GM19397 (cell line): ENCODE measurements at regions not wholly inside any gene's neighbourhood (a gene's known extent, or its start where the extent isn't known, plus 50 kb on each side); places are given as distances from the start of the nearest gene placed in this dataset.
"Not testable (repeated sequence)": the region's sequence is repeated elsewhere in the genome, so short reads cannot be mapped to it uniquely, and the experiment has no call there.

Experiments
- ATAC-seq: cut with Tn5 transposase; IDR thresholded peaks from one replicate; pipeline ENCODE4 v1.9.1; 2021; ENCODE audit warnings: mild to moderate bottlenecking, moderate library complexity; ENCODE audit not compliant: unreplicated experiment

DNA sequence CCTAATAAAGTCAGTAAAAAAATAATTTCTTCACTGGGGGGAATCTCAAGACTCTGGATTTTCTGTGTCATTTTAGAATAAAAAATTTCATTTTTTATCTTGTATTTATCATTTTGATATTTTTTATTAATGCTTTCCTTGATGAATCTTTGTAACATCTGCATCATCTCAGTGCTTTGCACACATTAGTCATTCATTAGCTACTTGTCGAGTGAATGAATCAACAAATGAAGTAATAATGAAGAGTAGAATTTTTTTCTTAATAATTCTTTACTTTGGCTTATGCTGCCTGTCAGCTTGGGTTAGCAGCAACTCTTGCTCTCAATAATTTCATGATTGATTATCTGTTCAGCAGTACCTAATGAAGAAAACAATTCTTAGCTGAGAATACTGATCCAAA is 530.8 kb downstream of the GRXCR1 start:
- no peak for ATAC-seq

DNA sequence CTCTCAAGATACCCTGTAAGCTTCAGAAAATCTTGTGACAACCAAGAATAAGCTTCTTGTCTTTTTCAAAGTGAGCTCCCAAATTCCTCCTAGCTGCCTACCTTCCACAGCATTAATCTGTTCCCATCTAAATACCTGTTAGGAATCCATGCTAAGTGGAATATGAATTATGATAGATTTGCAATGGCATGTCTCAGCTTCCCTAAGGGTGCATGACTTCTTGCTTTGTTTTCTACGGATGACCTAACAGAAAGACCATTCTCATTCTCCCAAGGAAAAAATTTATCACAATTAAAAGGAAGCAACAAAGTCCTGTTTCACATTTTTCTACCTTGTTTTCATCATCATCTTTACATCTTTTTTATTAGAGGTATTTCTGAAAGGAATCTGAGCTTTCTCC is 532.7 kb downstream of the GRXCR1 start:
- no peak for ATAC-seq

DNA sequence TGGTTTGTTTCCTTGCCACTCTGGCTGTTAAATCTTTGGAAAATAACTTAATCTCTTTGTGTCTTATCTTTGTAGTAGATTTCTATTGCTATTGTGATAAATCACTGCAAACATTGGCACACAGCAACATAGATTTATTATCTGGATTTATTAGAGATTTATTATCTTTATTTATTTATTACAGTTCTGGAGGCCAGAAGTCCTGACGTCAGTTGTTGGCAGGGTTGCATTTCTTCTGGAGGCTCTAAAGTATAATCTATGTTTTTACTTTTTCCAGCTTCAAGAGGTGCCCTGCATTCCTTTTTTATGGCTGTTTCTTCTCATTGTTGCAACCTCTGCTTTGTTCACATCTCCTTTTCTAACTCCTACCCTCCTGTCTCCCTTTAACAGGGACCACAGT is 542.8 kb downstream of the GRXCR1 start:
- ATAC-seq, result no peak

DNA sequence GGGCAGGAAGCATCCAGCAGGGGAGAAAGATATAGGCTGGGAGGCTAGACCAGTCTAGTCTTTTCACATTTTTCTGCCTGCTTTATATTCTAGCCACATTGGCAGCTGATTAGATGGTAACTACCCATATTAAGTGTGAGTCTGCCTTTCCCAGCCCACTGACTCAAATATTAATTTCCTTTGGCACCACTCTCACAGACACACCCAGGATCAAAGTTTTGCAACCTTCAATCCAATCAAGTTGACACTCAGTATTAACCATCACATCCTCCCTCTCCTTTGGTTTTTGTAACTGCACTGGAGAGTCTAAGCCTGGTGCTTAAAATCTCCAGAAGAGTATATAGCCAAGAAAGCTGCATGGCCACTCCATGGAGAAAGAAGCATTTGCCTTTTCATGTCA is 560.4 kb downstream of the GRXCR1 start:
- ATAC-seq, result no peak

DNA sequence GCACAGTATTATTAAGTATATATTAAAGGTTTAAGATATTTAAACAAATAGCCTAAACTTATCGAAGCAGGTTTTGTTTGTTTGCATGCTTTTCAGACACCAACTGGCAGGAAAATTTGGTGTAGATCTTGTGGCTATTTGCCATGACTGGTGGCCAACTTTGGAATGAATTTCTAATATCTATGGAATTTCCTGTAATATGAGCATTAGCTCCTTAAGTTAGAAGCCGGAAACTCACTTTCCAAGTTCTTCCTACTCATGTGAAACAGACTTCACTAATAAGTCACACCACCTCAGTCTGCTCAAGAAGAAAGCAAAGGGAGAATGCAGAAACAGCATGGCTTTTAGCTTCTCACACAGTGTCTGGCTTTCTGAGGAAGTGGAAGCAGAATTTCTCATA is 563.9 kb downstream of the GRXCR1 start:
- ATAC-seq, result no peak

DNA sequence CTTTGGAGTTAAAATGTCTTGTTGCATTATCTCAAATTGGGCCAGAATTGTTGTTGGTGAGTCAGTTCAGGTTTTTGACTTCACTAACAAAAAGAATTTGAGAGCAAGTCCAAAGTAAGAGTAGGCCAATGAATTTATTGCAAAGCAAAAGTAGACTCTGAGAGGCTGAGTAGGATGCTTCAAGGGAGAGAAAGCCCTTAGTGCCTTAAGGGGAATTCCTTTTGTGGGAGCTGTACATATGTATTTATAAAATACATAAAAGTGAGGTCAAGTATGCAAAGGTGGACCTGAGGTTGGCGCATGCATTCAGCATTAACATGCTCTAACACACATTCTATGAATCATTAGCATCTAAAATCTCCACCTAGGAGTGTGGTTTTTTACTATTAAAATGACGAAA is 565.4 kb downstream of the GRXCR1 start:
- ATAC-seq, result no peak

DNA sequence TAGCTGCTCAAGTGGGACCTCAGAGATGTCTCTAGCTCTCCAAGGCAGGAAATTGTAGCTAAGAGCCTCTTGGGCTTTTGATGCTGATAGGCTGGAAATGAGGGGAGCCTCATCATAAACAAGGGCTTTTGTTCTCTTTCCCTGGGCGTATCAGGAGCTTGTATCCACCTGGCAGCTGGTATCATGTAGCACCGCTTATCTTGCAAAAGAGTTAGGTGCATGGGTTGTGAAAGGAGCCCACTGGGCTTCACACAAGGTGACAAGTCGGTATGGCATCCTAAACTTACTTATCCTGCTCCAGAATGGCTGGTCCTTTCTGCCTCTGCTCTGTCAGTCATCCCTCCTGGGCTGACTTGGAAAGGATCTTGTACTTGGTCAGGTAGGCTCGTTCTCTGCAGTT is 565.8 kb downstream of the GRXCR1 start:
- ATAC-seq, result no peak

DNA sequence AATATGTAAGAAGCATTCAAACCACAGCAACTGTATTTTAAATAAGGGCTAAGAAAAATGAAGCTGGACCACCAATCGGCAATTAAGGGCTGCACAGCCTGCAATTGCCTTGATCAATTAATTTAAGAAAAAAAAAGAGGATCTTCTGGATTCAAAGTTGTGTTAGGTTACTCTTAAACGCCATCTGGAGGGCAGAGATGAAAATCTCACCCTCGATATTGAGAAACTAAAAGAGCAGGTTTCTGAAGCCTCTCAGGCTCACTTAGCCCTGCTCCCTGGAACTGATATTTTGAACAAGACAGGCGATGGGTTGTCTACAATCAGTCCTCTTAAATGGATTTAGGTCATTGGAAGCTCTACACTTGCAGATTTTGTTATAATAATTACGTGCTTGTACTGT is 579.4 kb downstream of the GRXCR1 start:
- no peak for ATAC-seq

DNA sequence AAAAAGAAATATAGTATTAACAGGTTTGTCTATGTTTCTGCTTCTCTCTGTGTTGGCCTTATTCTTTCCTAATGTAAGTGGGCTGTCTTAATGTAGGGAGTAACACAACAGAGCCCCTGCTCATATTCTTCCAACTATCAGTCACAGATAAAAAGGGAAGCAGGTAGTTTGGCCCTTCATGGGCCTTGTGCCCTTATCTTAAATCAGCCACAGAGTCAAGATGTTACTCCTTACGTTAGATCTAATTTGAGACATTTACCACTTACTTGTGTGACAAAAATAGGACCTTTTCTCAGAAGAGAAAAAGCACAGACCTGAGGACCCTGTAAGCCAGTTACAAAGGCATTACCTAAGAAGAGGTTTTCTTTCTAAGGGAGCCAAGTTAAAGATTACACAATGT is 589.0 kb downstream of the GRXCR1 start:
- no peak for ATAC-seq

DNA sequence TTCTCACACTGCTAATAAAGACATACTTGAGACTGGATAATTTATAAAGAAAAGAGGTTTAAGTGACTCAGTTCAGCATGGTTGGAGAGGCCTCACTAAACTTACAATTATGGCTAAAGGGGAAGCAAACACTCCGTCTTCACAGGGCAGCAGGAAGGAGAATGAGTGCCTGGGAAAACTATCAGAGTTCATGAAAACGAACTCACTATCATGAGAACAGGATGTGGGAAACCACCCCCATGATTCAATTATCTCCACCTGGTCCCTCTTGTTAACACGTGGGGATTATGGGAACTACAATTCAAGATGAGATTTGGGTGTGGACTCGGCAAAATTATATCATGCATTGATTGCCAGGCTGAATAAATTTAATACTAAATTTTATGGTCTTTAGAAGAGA is 592.7 kb downstream of the GRXCR1 start:
- no peak for ATAC-seq

DNA sequence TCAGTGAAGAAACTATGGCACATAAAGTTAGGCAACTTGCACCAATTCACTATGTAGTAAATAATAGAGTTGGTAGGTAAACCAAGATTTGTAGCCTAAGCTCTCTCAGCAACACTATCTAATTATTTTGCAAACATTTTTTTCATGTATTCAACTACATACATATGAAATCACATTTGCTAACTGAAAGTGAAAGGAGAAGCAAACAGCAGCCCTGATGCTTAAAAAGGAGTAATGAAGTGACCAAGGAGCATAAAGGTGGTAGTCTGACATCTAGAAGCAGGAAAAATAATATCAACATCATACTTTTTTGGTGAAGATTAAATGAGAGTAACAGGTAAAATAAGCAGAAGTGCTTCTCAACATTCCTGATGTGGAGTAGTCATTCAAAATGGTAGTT is 603.7 kb downstream of the GRXCR1 start:
- ATAC-seq, result no peak

DNA sequence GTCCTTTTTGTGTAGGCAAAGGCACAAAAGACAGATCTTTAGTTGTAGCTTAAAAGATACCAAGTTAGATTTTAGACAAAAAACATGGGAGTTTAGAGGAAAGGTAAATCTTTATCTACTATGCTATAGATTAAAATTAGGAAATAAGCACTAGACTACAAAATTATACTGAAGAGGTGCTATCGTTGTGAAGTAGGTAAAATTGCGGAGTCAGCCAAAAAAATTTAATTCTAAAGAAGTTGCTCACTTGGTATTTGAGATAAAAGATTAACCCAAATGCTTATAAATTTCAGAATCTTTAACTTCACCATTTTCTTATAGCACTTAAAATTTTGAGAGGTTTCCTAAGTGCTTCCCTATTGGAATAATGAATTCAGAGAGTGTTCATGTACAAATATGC is 604.1 kb downstream of the GRXCR1 start:
- no peak for ATAC-seq

DNA sequence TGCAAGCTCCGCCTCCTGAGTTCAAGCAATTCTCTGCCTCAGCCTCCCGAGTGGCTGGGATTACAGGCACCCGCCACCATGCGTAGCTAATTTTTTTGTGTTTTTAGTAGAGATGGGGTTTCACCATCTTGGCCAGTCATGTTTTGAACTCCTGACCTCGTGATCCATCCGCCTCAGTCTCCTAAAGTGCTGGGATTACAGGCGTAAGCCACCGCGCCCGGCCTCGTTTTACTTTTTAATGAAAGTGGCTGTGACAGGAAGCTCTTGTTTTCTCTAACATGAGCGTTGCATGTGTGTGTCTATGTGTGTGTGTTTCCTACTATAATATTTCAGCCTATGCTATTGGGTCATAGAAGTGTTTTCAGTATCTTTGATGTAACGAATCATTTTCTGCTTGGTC is 613.3 kb downstream of the GRXCR1 start:
- not testable (repeated sequence) for ATAC-seq

DNA sequence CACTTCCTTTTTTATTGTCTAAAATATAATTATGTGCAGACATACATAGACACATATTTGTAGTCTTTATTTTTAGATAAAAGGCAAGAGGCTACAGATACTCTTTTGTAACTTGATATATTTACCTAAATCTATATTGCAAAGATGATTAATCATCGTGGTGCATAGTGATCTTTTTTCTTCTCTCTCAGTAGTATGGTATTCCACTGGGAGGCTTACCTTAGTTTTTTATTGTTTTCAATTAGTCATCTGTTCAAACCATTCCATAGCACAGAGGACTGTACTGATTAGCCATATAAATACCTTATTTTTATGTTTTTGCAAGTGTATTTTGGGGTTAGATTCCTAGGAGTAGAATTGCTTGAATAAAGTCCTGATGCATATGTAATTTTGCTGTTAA is 619.7 kb downstream of the GRXCR1 start:
- no peak for ATAC-seq

DNA sequence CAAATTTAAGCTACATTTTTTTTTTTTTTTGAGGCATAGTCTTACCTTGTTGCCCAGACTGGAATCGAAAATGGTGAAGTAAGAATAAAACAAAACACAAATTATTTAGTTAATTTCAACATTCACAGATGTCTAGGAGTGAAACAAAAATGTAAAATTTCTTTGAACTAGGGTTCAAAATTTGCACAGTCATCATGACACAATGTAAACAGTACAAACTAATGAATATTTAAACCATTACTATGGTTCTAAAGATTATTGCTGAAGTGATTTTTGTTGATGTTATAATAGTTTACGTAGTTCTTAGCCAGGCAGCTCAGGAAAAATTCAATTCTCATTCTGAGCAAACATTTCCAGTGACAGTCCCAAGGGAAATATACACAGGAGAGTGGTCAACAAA is 633.1 kb downstream of the GRXCR1 start:
- ATAC-seq, result no peak

DNA sequence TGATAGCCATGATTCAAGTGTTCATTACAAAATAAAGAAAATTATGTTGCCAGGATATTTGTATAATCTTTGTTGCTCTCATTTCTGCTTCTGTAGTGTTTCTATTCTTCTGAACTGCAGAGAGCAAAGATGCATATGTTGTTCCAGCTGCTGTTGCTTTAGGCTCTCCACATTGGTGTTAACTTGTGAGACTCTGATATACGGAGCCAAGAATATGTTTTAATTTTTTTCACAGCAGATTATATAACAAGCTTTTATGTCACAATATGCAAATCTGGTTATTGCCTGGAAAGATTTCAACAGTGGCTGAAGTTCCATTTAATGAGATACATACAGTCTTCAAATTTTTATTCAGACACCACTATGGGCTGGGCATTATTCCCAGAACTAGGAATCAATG is 655.0 kb downstream of the GRXCR1 start:
- no peak for ATAC-seq

DNA sequence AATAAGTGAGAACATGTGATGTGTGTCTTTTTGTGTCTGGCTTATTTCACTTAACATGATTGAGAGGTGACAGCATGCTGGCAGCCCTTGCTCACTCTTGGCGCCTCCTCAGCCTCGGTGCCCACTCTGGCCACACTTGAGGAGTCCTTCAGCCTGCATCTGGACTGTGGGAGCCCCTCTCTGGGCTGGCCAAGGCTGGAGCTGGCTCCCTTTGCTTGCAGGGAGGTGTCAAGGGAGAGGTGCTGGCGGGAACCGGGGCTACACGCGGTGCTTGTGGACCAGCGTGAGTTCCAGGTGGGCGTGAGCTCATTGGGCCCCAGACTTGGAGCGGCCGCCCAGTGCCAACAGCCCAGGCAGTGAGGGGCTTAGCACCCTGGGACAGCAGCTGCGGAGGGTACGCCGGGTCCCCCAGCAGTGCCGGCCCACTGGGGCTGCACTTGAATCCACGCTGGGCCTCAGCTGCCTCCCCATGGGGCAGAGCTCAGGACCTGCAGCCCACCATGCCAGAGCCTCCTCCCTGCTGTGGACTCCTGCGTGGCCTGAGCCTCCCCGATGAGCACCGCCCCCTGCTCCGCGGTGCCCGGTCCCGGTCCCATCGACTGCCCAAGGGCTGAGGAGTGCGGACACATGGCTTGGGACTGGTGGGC is 658.6 kb downstream of the GRXCR1 start:
- ATAC-seq, result no peak

DNA sequence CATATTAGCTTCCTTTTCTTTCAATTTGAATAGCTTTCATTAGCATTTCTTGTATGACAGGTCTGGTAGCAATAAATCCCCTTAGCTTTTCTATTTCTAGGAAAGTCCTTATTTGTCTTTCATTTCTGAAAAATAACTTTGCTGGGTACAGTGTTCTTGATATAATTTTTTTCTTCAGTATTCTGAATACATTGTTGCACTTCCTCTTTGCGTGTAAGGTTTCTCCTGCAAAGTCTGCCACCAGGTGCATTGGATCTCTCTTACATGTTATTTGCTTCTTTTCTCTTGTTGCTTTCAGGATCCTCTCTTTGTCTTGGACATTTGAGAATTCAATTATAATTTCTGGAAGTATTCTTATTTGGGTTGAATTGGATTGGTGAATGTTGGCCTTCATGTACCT is 663.7 kb downstream of the GRXCR1 start:
- ATAC-seq, result no peak

DNA sequence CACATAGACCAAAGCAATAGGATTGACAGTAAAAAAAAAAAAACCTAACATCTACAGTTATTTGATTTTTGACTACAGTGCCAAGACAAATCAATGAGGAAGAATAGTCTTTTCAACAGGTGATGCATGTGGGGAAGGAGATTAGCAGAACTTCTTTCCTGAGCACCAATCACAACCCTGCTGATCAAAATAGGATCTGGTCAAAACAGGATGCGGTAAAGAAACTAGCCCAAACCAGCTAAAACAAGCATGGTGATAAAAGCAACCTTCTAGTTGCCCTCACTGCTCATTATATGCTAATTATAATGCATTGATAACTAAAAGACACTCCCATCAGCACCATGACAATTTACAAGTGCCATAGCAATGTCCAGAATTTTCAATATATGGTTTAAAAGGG is 667.5 kb downstream of the GRXCR1 start:
- ATAC-seq, result no peak

DNA sequence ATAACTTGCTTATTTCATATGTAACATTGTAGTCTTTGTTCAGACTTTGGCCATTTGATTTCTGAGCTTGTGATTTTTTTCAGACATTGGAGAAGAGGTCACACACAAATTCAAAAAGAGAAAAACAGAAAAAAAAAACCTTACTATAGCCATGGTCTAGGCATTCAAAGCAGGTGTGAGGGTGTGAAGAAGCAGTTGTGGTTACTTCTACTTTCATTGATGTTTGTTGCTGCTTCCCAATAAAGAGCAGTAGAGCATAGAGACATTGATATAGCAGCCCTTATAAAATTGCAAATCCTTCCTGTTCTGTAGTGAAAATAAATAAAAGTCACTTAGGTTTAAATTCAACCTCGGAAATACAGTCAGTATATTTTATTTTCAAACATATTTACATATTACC is 671.6 kb downstream of the GRXCR1 start:
- no peak for ATAC-seq

DNA sequence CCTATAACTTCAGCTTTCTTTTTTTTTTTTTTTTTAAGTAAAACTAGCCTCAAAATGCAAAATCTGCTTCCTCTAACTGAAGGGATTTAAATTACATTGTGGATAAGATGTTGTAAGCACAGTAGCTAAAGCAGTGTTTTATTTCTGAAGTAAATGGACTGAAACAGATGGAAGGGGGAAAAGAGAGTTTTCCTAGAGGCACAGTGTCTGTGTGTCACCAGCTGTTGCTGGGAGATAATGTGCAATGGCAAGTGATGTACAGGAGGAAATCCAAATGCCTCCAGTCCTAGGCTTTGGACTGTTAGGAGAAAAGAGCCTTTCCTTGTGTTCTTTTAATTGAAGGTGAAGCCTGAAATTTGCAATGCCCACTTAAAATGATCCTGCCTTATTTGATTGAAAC is 672.1 kb downstream of the GRXCR1 start:
- no peak for ATAC-seq

DNA sequence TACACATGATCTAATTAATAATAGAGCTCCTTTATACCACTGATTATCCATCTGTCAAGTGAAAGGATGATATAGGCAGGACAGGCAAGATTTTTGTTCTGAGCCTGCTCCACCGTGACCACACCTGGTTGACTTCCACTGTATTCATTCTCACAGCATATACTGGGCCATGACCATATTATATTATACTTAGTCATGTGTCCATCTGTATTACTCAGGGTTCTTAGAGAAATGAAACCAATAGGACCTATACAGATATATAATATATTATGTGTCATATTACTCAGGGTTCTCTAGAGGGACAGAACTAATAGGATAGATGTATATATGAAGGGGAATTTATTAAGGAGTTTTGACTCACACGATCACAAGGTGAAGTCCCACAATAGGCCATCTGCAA is 675.1 kb downstream of the GRXCR1 start:
- no peak for ATAC-seq

DNA sequence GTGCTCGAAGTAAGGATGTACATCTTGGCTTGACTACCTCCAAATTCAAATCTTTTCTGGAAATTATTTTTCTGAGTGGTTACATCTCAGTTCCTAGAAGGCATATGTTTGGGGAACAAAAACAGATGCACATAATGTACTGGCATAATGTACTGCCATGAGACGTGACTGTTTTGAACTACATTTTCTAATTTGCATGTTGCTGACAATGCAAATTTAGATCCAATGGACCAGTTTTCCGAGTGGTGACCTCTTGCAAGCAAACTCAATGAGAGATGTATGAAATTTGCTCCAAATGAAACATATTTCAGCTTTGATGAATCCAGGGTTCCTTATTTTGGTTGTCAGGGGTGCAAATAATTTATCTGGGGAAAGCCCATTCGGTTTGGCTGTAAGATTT is 694.3 kb downstream of the GRXCR1 start:
- no peak for ATAC-seq

DNA sequence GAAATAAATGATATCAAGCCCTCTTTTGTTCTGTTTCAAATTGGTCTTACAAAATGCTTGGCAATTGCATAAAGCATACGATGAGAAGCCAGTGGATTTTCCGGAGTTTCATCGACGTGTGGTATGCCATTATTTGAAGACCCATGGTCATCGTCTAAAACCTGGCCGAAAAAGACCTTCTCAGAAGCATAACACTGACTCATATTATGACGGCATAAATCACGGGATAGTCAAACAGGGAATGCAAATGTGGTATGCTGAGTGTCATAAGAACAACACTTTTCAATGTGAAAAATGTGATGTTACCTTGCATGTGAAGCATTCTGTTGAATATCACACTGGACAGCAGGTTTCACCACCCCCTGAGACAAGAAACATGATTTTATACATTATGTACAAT is 695.2 kb downstream of the GRXCR1 start:
- no peak for ATAC-seq
